ENCODE measurements at regions not wholly inside any gene's neighbourhood (a gene's known extent, or its start where the extent isn't known, plus 50 kb on each side); places are given as distances from the start of the nearest gene placed in this dataset.

- TF ChIP-seq CTCF (IDR thresholded peaks at IDR 0.05; ENCODE audit: low read depth, low read length) (no peak), EZH2phosphoT487 (IDR thresholded peaks at IDR 0.05; ENCODE audit: low read depth) (no peak)
- Histone ChIP-seq H3K27me3 (ENCODE audit: low read depth, low read length) (peaks cover 15% of the 10 kb centered on the region), H2AFZ (ENCODE audit: low read depth, low read length) (no peak overlapping the region), H3K9ac (ENCODE audit: low read length) (no peak overlapping the region), H3K79me2 (ENCODE audit: low read length) (no peaks in the 10 kb centered on the region), H3K4me3 (ENCODE audit: low read length) (no peak overlapping the region), H3K27ac (ENCODE audit: low read length) (no peak overlapping the region), H3K36me3 (replicated peaks; ENCODE audit: low read depth, low read length) (no peaks in the 10 kb centered on the region), H3K9me3 (ENCODE audit: insufficient read depth, low read length) (no peaks in the 10 kb centered on the region), H3K4me2 (ENCODE audit: low read length) (no peak overlapping the region), H4K20me1 (ENCODE audit: insufficient read depth, low read length) (no peaks in the 10 kb centered on the region), H3K4me1 (ENCODE audit: low read length) (no peaks in the 10 kb centered on the region)
Observed at GRCh38 chr16:85422632-85423550, 190.2 kb upstream of the GSE1 start.

GRCh38 chr16:85423631-85424030 is 189.5 kb upstream of the GSE1 start:
- TF ChIP-seq EZH2phosphoT487 (IDR thresholded peaks at IDR 0.05; ENCODE audit: low read depth) (no peak), CTCF (IDR thresholded peaks at IDR 0.05; ENCODE audit: low read depth, low read length) (no peak)

GRCh38 chr16:85424260-85425073 is 188.7 kb upstream of the GSE1 start:
- peaks cover 18% of the 10 kb centered on the region for H3K27me3 ChIP-seq (ENCODE audit: low read depth, low read length)
- no peaks in the 10 kb centered on the region for H3K79me2 ChIP-seq (ENCODE audit: low read length)
- no peaks in the 10 kb centered on the region for H3K4me1 ChIP-seq (ENCODE audit: low read length)
- no peaks in the 10 kb centered on the region for H4K20me1 ChIP-seq (ENCODE audit: insufficient read depth, low read length)
- H3K4me3 ChIP-seq (ENCODE audit: low read length), result no peak overlapping the region
- no peak overlapping the region for H2AFZ ChIP-seq (ENCODE audit: low read depth, low read length)
- no peak overlapping the region for H3K4me2 ChIP-seq (ENCODE audit: low read length)
- TF ChIP-seq EZH2phosphoT487 (IDR thresholded peaks at IDR 0.05; ENCODE audit: low read depth) (no peak), CTCF (IDR thresholded peaks at IDR 0.05; ENCODE audit: low read depth, low read length) (no peak)
- H3K36me3 ChIP-seq (replicated peaks; ENCODE audit: low read depth, low read length), result no peaks in the 10 kb centered on the region
- H3K27ac ChIP-seq (ENCODE audit: low read length), result no peak overlapping the region
- H3K9me3 ChIP-seq (ENCODE audit: insufficient read depth, low read length), result no peaks in the 10 kb centered on the region
- H3K9ac ChIP-seq (ENCODE audit: low read length), result no peak overlapping the region

More at GRCh38 chr16:85423631-85424030, 189.5 kb upstream of the GSE1 start:
- Histone ChIP-seq H3K36me3 (replicated peaks; ENCODE audit: low read depth, low read length) (no peaks in the 10 kb centered on the region), H4K20me1 (ENCODE audit: insufficient read depth, low read length) (no peaks in the 10 kb centered on the region), H3K4me2 (ENCODE audit: low read length) (no peak overlapping the region), H3K4me1 (ENCODE audit: low read length) (no peaks in the 10 kb centered on the region), H3K4me3 (ENCODE audit: low read length) (no peak overlapping the region), H3K27ac (ENCODE audit: low read length) (no peak overlapping the region), H2AFZ (ENCODE audit: low read depth, low read length) (no peak overlapping the region), H3K27me3 (ENCODE audit: low read depth, low read length) (peaks cover 18% of the 10 kb centered on the region), H3K9ac (ENCODE audit: low read length) (no peak overlapping the region), H3K9me3 (ENCODE audit: insufficient read depth, low read length) (no peaks in the 10 kb centered on the region), H3K79me2 (ENCODE audit: low read length) (no peaks in the 10 kb centered on the region)

GRCh38 chr16:85425074-85425662 is 188.0 kb upstream of the GSE1 start:
- H3K4me2 ChIP-seq (ENCODE audit: low read length), result no peak overlapping the region
- H3K9ac ChIP-seq (ENCODE audit: low read length), result no peak overlapping the region

More at GRCh38 chr16:85425074-85425662, 188.0 kb upstream of the GSE1 start:
- no peak for TF ChIP-seq EZH2phosphoT487 (IDR thresholded peaks at IDR 0.05; ENCODE audit: low read depth)
- no peak for TF ChIP-seq CTCF (IDR thresholded peaks at IDR 0.05; ENCODE audit: low read depth, low read length)
- Histone ChIP-seq H4K20me1 (ENCODE audit: insufficient read depth, low read length) (no peaks in the 10 kb centered on the region), H3K4me3 (ENCODE audit: low read length) (no peak overlapping the region), H3K79me2 (ENCODE audit: low read length) (no peaks in the 10 kb centered on the region), H3K36me3 (replicated peaks; ENCODE audit: low read depth, low read length) (no peaks in the 10 kb centered on the region), H2AFZ (ENCODE audit: low read depth, low read length) (no peak overlapping the region), H3K9me3 (ENCODE audit: insufficient read depth, low read length) (no peaks in the 10 kb centered on the region), H3K27ac (ENCODE audit: low read length) (no peak overlapping the region), H3K27me3 (ENCODE audit: low read depth, low read length) (peaks cover 18% of the 10 kb centered on the region), H3K4me1 (ENCODE audit: low read length) (no peaks in the 10 kb centered on the region)
